Panc1 (cell line): ENCODE measurements at regions not wholly inside any gene's neighbourhood (a gene's known extent, or its start where the extent isn't known, plus 50 kb on each side); places are given as distances from the start of the nearest gene placed in this dataset.

Experiments used
- ATAC-seq: fragments of 200-7000 bp; cut with Tn5 transposase; 2 replicates; pipeline ENCODE4 v1.9.1; 2020; ENCODE audit warnings: mild to moderate bottlenecking, moderate library complexity
- BruUV-seq: library from RNA; stranded (reverse); fragments of 400-500 nt; replicated peaks from 2 replicates; lab custom pipeline; 2021; lab: Mats Ljungman, UMichigan
- CTCF ChIA-PET: fragments of 300-600 bp; sonication (Branson Sonifier 250); formaldehyde crosslinking; loops from one replicate; lab custom pipeline; 2022; ENCODE audit warnings: antibody characterized with exemption; lab: Charles Lee
- POLR2A ChIA-PET: fragments of 300-600 bp; sonication (Branson Sonifier 250); formaldehyde crosslinking; loops from one replicate; lab custom pipeline; 2022; ENCODE audit warnings: antibody characterized with exemption; lab: Charles Lee
- DNase-seq: peaks from one replicate; pipeline ENCODE4 v3.0.0-alpha.2; 2010; ENCODE audit warnings: low read depth, low spot score
- H3K27ac ChIP-seq: 2 replicates; pipeline ENCODE4 v1.5.1; 2011; ENCODE audit warnings: mild to moderate bottlenecking, low read length, inconsistent platforms
- H3K27me3 ChIP-seq: fragments of 200-500 bp; sonication (Bioruptor generic); 2 replicates; pipeline ENCODE4 v1.6.0; 2014; ENCODE audit warnings: low read length, inconsistent platforms; ENCODE audit not compliant: control insufficient read depth, insufficient read depth
- H3K36me3 ChIP-seq: fragments of 200-500 bp; sonication (Bioruptor generic); 2 replicates; pipeline ENCODE4 v1.5.1; 2014; ENCODE audit warnings: inconsistent platforms, mild to moderate bottlenecking, low read length, moderate library complexity; ENCODE audit not compliant: control insufficient read depth, insufficient read depth
- H3K4me1 ChIP-seq: 2 replicates; pipeline ENCODE4 v1.5.1; 2011; ENCODE audit warnings: inconsistent platforms, mild to moderate bottlenecking, low read length, moderate library complexity; ENCODE audit not compliant: control insufficient read depth, insufficient read depth
- H3K4me3 ChIP-seq, 2 experiments: 2 replicates each; pipeline ENCODE4 v1.5.1; 2011 to 2012; ENCODE audit warnings: low read depth in 2 of 2, low read length in 2 of 2, mild to moderate bottlenecking in 2 of 2, inconsistent platforms in 1 of 2, moderate library complexity in 1 of 2
- H3K9me3 ChIP-seq: fragments of 200-500 bp; sonication (Bioruptor generic); 2 replicates; pipeline ENCODE4 v1.5.1; 2014; ENCODE audit warnings: low read depth, mild to moderate bottlenecking, inconsistent platforms, low read length, moderate library complexity; ENCODE audit not compliant: control insufficient read depth, insufficient read depth
- CTCF ChIP-seq: fragments of 450-650 bp; IDR thresholded peaks from 2 replicates; pipeline ENCODE4 v1.5.1; 2017; ENCODE audit warnings: mild to moderate bottlenecking
- POLR2AphosphoS5 ChIP-seq: IDR thresholded peaks from 2 replicates; pipeline ENCODE4 v1.6.1; 2012; ENCODE audit warnings: mild to moderate bottlenecking, low read depth, low read length, moderate library complexity
- REST ChIP-seq, 2 experiments: IDR thresholded peaks; 2 replicates each; pipeline ENCODE4 v1.6.1; 2011 to 2012; ENCODE audit warnings: low read depth in 2 of 2, control low read depth in 1 of 2, low read length in 1 of 2, mild to moderate bottlenecking in 1 of 2, moderate library complexity in 1 of 2; ENCODE audit not compliant: insufficient read depth in 1 of 2
- SIN3A ChIP-seq: IDR thresholded peaks from 2 replicates; pipeline ENCODE4 v1.6.1; 2012; ENCODE audit warnings: low read depth, mild to moderate bottlenecking, low read length, moderate library complexity, borderline replicate concordance; ENCODE audit not compliant: insufficient read depth
- TCF7L2 ChIP-seq: IDR thresholded peaks from 2 replicates; pipeline ENCODE4 v1.6.1; 2011; ENCODE audit warnings: mild to moderate bottlenecking, low read depth, low read length, inconsistent platforms
- in situ Hi-C: cut with HindIII; loops from 2 replicates; pipeline ENCODE4 v1.10.0; 2016; ENCODE audit warnings: low sequenced_read_pairs, low pct_unique_long_range_greater_than_20kb
- intact Hi-C: fragments of 100-400 bp; cut with micrococcal nuclease; formaldehyde crosslinking; loops from one replicate; pipeline ENCODE4 v1.10.0; 2022; ENCODE audit not compliant: unreplicated experiment

GRCh38 chr2:220708366-220708765, 863.7 kb downstream of the EPHA4 start:
- Histone ChIP-seq H3K4me3 (no peak overlapping the region), H3K9me3 (no peaks in the 10 kb centered on the region), H3K36me3 (no peaks in the 10 kb centered on the region), H3K27me3 (no peaks in the 10 kb centered on the region), H3K4me1 (no peaks in the 10 kb centered on the region), H3K27ac (no peak overlapping the region)
- no TSS peak for BruUV-seq
- no peak for ATAC-seq
- intact Hi-C loops (no loop called here), in situ Hi-C loops (no loop called here)
- POLR2A ChIA-PET, result no interaction called here
- DNase-seq, result no peak
- TF ChIP-seq POLR2AphosphoS5 (no peak), CTCF (no peak), SIN3A (no peak), TCF7L2 (no peak), REST (IDR thresholded peaks at IDR 0.05; ENCODE audit: insufficient read depth in 1 of 2, low read depth in 2 of 2, low read length in 1 of 2) (no peak)
- CTCF ChIA-PET, result no interaction called here

GRCh38 chr2:220717283-220717682, 854.8 kb downstream of the EPHA4 start:
- POLR2A ChIA-PET, result no interaction called here
- in situ Hi-C loops, result no loop called here
- no peaks in the 10 kb centered on the region for H3K9me3 ChIP-seq
- no peaks in the 10 kb centered on the region for H3K36me3 ChIP-seq
- intact Hi-C loops, result no loop called here
- H3K27me3 ChIP-seq, result no peaks in the 10 kb centered on the region
- DNase-seq (no peak), ATAC-seq (no peak)
- H3K4me3 ChIP-seq, result no peak overlapping the region
- H3K27ac ChIP-seq, result no peak overlapping the region
- BruUV-seq, result no TSS peak
- CTCF ChIA-PET, result no interaction called here
- TF ChIP-seq CTCF, result no peak
- no peak for TF ChIP-seq SIN3A
- no peak for TF ChIP-seq TCF7L2
- no peak for TF ChIP-seq POLR2AphosphoS5
- TF ChIP-seq REST (IDR thresholded peaks at IDR 0.05; ENCODE audit: insufficient read depth in 1 of 2, low read depth in 2 of 2, low read length in 1 of 2), result no peak
- H3K4me1 ChIP-seq, result no peaks in the 10 kb centered on the region
